HEK293T (cell line): ENCODE measurements at regions not wholly inside any gene's neighbourhood (a gene's known extent, or its start where the extent isn't known, plus 50 kb on each side); places are given as distances from the start of the nearest gene placed in this dataset.

Experiments used
- CTCF ChIA-PET: fragments of 350-600 bp; formaldehyde crosslinking; extraction: SDS; loops from one replicate; lab custom pipeline; 2021; ENCODE audit warnings: antibody characterized with exemption, inconsistent platforms; lab: Yijun Ruan, JAX
- POLR2A ChIA-PET: fragments of 350-600 bp; formaldehyde crosslinking; extraction: SDS; loops from one replicate; lab custom pipeline; 2020; ENCODE audit warnings: antibody characterized with exemption, inconsistent platforms; lab: Yijun Ruan, JAX
- DNase-seq: peaks from one replicate; pipeline ENCODE4 v3.0.0; 2012; ENCODE audit warnings: mixed read lengths; ENCODE audit errors: extremely low spot score
- ARNT ChIP-seq: fragments of 450-650 bp; IDR thresholded peaks from 2 replicates; pipeline ENCODE4 v1.6.1; 2017; ENCODE audit warnings: mild to moderate bottlenecking
- BHLHE40 ChIP-seq: fragments of 450-650 bp; IDR thresholded peaks from 2 replicates; pipeline ENCODE4 v1.6.1; 2016; ENCODE audit warnings: mild to moderate bottlenecking, moderate library complexity, borderline replicate concordance
- CTBP1 ChIP-seq: fragments of 450-650 bp; IDR thresholded peaks from 2 replicates; pipeline ENCODE4 v1.6.1; 2016; ENCODE audit warnings: borderline replicate concordance
- ELF4 ChIP-seq: fragments of 450-650 bp; IDR thresholded peaks from 2 replicates; pipeline ENCODE4 v1.6.1; 2017; ENCODE audit warnings: antibody characterized with exemption
- FOXA1 ChIP-seq: fragments of 450-650 bp; IDR thresholded peaks from 2 replicates; pipeline ENCODE4 v1.6.1; 2016; ENCODE audit warnings: mild to moderate bottlenecking
- FOXK2 ChIP-seq: fragments of 450-650 bp; IDR thresholded peaks from 2 replicates; pipeline ENCODE4 v1.6.1; 2016; ENCODE audit warnings: mild to moderate bottlenecking
- FOXM1 ChIP-seq: fragments of 450-650 bp; IDR thresholded peaks from 2 replicates; pipeline ENCODE4 v1.6.1; 2017; ENCODE audit warnings: mild to moderate bottlenecking, borderline replicate concordance
- HDGF ChIP-seq: fragments of 450-650 bp; IDR thresholded peaks from 2 replicates; pipeline ENCODE4 v1.6.1; 2017; ENCODE audit warnings: antibody characterized with exemption, borderline replicate concordance
- L3MBTL2 ChIP-seq: fragments of 450-650 bp; conservative IDR thresholded peaks from 2 replicates; pipeline ENCODE4 v1.6.1; 2016; ENCODE audit warnings: mild to moderate bottlenecking
- LEF1 ChIP-seq: fragments of 450-650 bp; IDR thresholded peaks from 2 replicates; pipeline ENCODE4 v1.6.1; 2017; ENCODE audit warnings: mild to moderate bottlenecking, borderline replicate concordance
- NFRKB ChIP-seq: fragments of 450-650 bp; IDR thresholded peaks from 2 replicates; pipeline ENCODE4 v1.6.1; 2016; ENCODE audit warnings: mild to moderate bottlenecking, moderate library complexity
- SP1 ChIP-seq: fragments of 450-650 bp; IDR thresholded peaks from 2 replicates; pipeline ENCODE4 v1.6.1; 2017
- SUZ12 ChIP-seq: fragments of 450-650 bp; IDR thresholded peaks from 2 replicates; pipeline ENCODE4 v1.6.1; 2016; ENCODE audit warnings: mild to moderate bottlenecking
- TARDBP ChIP-seq: fragments of 450-650 bp; IDR thresholded peaks from 2 replicates; pipeline ENCODE4 v1.6.1; 2016
- ZNF384 ChIP-seq: fragments of 450-650 bp; IDR thresholded peaks from 2 replicates; pipeline ENCODE4 v1.6.1; 2016
- TF ChIP-seq, protein P1 (sequence below): fragments of 450-650 bp; IDR thresholded peaks from 2 replicates; pipeline ENCODE4 v1.6.1; 2016

- ChIA-PET CTCF (no interaction called here), POLR2A (no interaction called here)
- DNase-seq: no peak
- TF ChIP-seq HDGF (no peak), L3MBTL2 (no peak), SP1 (no peak), BHLHE40 (no peak), FOXK2 (no peak), FOXA1 (no peak), ELF4 (no peak), NFRKB (no peak), TARDBP (no peak), ZNF384 (no peak)
Measured at GRCh38 chr21:16243396-16243795, 513.6 kb downstream of the USP25 start.

DNA sequence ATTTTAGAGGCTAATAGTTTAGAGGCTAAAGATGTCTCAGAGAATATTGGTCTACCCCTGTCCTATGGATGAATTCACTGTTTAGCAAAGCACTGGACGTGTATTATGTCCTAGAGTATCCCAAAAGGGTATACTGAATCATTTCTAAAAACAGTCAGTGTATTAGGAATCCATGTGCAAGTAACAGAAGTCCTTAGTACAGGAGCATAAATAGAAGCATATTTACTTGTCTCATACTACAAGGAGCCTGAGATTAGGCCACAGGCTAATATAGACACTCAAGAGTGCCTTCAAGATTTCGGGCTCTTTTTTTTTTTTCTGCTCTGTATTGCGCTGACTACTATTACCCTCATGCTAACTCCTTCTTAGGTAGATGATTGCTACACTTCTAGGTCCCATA lies 518.9 kb downstream of the USP25 start:
- TF ChIP-seq NFRKB (no peak), ELF4 (no peak), FOXM1 (no peak), FOXA1 (no peak), SUZ12 (no peak)
- no peak for DNase-seq
- ChIA-PET CTCF (no interaction called here), POLR2A (no interaction called here)

DNA sequence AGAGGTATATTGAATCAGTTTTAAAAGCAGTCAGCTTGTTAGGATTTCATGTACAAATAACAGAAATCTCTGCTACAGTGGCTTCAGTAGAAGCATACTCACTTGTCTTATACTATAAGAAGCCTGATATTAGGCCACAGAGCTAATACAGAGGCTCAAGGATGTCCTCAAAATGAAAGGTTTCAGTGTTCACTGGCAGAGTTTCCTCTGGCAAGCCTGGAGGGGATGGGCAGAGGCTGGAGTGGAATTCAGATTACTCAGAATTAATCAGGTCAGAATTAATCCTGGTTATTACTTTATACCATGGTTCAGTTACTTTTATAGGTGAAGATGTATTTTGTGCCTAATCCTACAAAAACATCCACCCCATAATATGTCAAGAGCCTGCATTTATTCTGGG lies 520.5 kb downstream of the USP25 start:
- CTCF ChIA-PET: no interaction called here
- POLR2A ChIA-PET: no interaction called here
- no peak for DNase-seq
- TF ChIP-seq LEF1: no peak
- TF ChIP-seq, protein P1, sequence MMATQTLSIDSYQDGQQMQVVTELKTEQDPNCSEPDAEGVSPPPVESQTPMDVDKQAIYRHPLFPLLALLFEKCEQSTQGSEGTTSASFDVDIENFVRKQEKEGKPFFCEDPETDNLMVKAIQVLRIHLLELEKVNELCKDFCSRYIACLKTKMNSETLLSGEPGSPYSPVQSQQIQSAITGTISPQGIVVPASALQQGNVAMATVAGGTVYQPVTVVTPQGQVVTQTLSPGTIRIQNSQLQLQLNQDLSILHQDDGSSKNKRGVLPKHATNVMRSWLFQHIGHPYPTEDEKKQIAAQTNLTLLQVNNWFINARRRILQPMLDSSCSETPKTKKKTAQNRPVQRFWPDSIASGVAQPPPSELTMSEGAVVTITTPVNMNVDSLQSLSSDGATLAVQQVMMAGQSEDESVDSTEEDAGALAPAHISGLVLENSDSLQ: no peak
- TF ChIP-seq FOXM1: no peak
- TF ChIP-seq TARDBP: no peak

DNA sequence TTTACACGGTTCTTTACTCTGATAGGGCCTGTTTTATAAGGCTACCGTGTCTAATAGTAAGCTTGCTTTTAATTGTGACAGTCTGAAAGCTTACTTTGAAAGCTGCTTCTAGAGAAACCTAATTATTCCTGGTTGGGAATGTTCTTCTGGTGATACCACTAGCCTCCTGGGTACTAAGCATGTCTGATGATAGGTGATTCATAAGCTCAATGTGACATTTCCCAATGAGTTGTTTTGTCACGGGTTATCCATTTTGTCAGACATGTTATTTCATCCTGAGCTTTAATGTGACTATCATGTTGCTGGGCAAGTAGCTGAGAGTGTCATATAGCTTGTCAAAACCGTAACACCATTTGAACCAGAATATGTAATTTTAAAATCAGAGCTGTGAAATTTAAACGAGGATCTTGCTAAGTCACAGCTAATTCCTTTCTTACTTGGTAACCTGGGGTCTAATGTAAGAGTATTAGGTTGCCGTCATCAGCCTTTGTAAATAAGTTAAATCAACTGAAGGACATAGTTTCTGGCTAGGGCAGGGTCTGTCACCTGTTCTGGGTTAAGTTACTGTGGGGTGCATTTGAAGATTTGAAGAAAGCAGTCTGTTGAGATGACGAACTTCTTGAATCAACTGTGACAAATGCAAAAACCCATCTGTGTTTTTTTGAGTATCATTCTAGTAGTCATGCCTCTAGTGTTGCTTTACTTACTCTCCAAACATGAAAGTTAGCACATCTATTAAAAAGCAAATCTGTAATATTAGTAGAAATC lies 529.2 kb downstream of the USP25 start:
- TF ChIP-seq LEF1 (no peak), ARNT (no peak), TARDBP (no peak), SP1 (no peak), SUZ12 (no peak), ELF4 (no peak), L3MBTL2 (no peak), FOXK2 (no peak), HDGF (no peak), CTBP1 (no peak), FOXA1 (no peak), FOXM1 (no peak), BHLHE40 (no peak), ZNF384 (no peak), NFRKB (no peak)
- TF ChIP-seq, protein P1: no peak
- DNase-seq: no peak
- ChIA-PET POLR2A (no interaction called here), CTCF (no interaction called here)

- POLR2A ChIA-PET: no interaction called here
- no peak for DNase-seq
- CTCF ChIA-PET: no interaction called here
- no peak for TF ChIP-seq NFRKB
- TF ChIP-seq SP1: no peak
- no peak for TF ChIP-seq FOXM1
- no peak for TF ChIP-seq HDGF
- TF ChIP-seq, protein P1: no peak
- no peak for TF ChIP-seq TARDBP
- no peak for TF ChIP-seq CTBP1
- no peak for TF ChIP-seq ZNF384
- TF ChIP-seq BHLHE40: no peak
- no peak for TF ChIP-seq LEF1
- no peak for TF ChIP-seq FOXK2
- TF ChIP-seq ELF4: no peak
- TF ChIP-seq SUZ12: no peak
Measured at GRCh38 chr21:16262091-16262490, 532.3 kb downstream of the USP25 start.

DNA sequence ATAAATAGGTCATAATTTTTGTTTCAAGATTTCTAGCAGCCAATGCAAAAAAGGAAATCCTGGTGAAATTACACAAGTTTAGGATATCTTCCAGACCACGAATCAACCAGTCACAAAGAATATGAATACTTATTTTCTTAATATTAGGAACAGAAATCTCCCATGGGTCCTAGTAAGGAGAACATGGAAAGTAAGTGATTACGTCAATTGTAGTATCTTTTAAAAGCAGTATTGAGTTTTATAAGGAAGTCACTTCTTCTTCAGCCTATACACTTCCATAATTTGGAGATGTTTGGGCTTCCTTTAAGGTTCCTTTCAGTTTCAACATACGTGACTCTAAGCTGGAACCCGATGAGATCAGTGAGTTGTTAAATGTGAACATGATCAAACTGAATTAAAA lies 534.5 kb downstream of the USP25 start:
- ChIA-PET CTCF (no interaction called here), POLR2A (no interaction called here)
- TF ChIP-seq CTBP1: no peak
- TF ChIP-seq, protein P1: no peak
- TF ChIP-seq FOXK2: no peak
- TF ChIP-seq HDGF: no peak
- no peak for TF ChIP-seq FOXM1
- no peak for TF ChIP-seq BHLHE40
- TF ChIP-seq L3MBTL2: no peak
- no peak for TF ChIP-seq ARNT
- TF ChIP-seq LEF1: no peak
- TF ChIP-seq FOXA1: no peak
- TF ChIP-seq TARDBP: no peak
- no peak for TF ChIP-seq ELF4
- TF ChIP-seq NFRKB: no peak
- TF ChIP-seq SP1: no peak
- TF ChIP-seq SUZ12: no peak
- no peak for TF ChIP-seq ZNF384
- no peak for DNase-seq
